DND-41 (cell line): ENCODE measurements at regions not wholly inside any gene's neighbourhood (a gene's known extent, or its start where the extent isn't known, plus 50 kb on each side); places are given as distances from the start of the nearest gene placed in this dataset.

Source experiments
- ATAC-seq: fragments of 200-7000 bp; cut with Tn5 transposase; 3 replicates; pipeline ENCODE4 v1.9.1; 2021; ENCODE audit warnings: low read depth; ENCODE audit not compliant: insufficient read depth
- DNase-seq: peaks from one replicate; pipeline ENCODE4 v3.0.0-alpha.2; 2020
- H2AFZ ChIP-seq: 2 replicates; pipeline ENCODE4 v1.6.0; 2012; ENCODE audit warnings: low read depth, low read length
- H3K27ac ChIP-seq: 2 replicates; pipeline ENCODE4 v1.5.1; 2012; ENCODE audit warnings: low read length, inconsistent platforms
- H3K27me3 ChIP-seq: fragments of 200-600 bp; sonication (generic); 2 replicates; pipeline ENCODE4 v1.6.0; 2012; ENCODE audit warnings: low read length, mild to moderate bottlenecking, inconsistent platforms; ENCODE audit not compliant: insufficient read depth, poor library complexity
- H3K36me3 ChIP-seq: 2 replicates; pipeline ENCODE4 v1.5.1; 2012; ENCODE audit warnings: low read length, inconsistent platforms; ENCODE audit not compliant: insufficient read depth
- H3K4me1 ChIP-seq: 2 replicates; pipeline ENCODE4 v1.5.1; 2012; ENCODE audit warnings: mild to moderate bottlenecking, low read length; ENCODE audit not compliant: insufficient read depth
- H3K4me2 ChIP-seq: 2 replicates; pipeline ENCODE4 v1.6.0; 2012; ENCODE audit warnings: mild to moderate bottlenecking, moderate library complexity, low read length, inconsistent platforms; ENCODE audit not compliant: insufficient read depth
- H3K4me3 ChIP-seq, 2 experiments: fragments of 200-600 bp in 1 of 2; shearing (Covaris generic) in 1 of 2; 2 replicates each; pipeline ENCODE4 v1.5.1; 2012 to 2016; ENCODE audit warnings: inconsistent platforms in 2 of 2, low read length in 2 of 2, mild to moderate bottlenecking in 2 of 2, low read depth in 1 of 2, moderate library complexity in 1 of 2
- H3K79me2 ChIP-seq: 2 replicates; pipeline ENCODE4 v1.6.0; 2012; ENCODE audit warnings: low read length, inconsistent platforms; ENCODE audit not compliant: insufficient read depth
- H3K9ac ChIP-seq: 2 replicates; pipeline ENCODE4 v1.6.0; 2012; ENCODE audit warnings: low read depth, mild to moderate bottlenecking, inconsistent platforms, low read length, moderate library complexity
- H3K9me3 ChIP-seq: 2 replicates; pipeline ENCODE4 v1.5.1; 2012; ENCODE audit warnings: low read length, moderate library complexity, mild to moderate bottlenecking, inconsistent platforms; ENCODE audit not compliant: insufficient read depth, severe bottlenecking
- H4K20me1 ChIP-seq: 2 replicates; pipeline ENCODE4 v1.6.0; 2012; ENCODE audit warnings: low read length; ENCODE audit not compliant: insufficient read depth
- EZH2 ChIP-seq: IDR thresholded peaks from 3 replicates; pipeline ENCODE4 v1.6.1; 2012; ENCODE audit warnings: borderline replicate concordance, low read depth, mild to moderate bottlenecking, moderate library complexity, low read length, inconsistent platforms; ENCODE audit not compliant: severe bottlenecking
- TF ChIP-seq, protein P1 (sequence below): IDR thresholded peaks from 2 replicates; pipeline ENCODE4 v1.5.1; 2012; ENCODE audit warnings: borderline replicate concordance, low read length, moderate library complexity, mild to moderate bottlenecking; ENCODE audit not compliant: poor library complexity, severe bottlenecking; ENCODE audit errors: extremely low read depth

GRCh38 chr5:144036476-144036875 lies 134.0 kb downstream of the YIPF5 start:
- H3K36me3 ChIP-seq, result no peaks in the 10 kb centered on the region
- H2AFZ ChIP-seq, result no peak overlapping the region
- no peak overlapping the region for H3K4me2 ChIP-seq
- DNase-seq, result no peak
- no peaks in the 10 kb centered on the region for H3K9me3 ChIP-seq
- no peaks in the 10 kb centered on the region for H4K20me1 ChIP-seq
- H3K27ac ChIP-seq, result no peak overlapping the region
- peaks cover 17% of the 10 kb centered on the region for H3K27me3 ChIP-seq
- no peaks in the 10 kb centered on the region for H3K79me2 ChIP-seq
- H3K4me1 ChIP-seq, result no peaks in the 10 kb centered on the region
- TF ChIP-seq EZH2, result no peak
- TF ChIP-seq, protein P1, sequence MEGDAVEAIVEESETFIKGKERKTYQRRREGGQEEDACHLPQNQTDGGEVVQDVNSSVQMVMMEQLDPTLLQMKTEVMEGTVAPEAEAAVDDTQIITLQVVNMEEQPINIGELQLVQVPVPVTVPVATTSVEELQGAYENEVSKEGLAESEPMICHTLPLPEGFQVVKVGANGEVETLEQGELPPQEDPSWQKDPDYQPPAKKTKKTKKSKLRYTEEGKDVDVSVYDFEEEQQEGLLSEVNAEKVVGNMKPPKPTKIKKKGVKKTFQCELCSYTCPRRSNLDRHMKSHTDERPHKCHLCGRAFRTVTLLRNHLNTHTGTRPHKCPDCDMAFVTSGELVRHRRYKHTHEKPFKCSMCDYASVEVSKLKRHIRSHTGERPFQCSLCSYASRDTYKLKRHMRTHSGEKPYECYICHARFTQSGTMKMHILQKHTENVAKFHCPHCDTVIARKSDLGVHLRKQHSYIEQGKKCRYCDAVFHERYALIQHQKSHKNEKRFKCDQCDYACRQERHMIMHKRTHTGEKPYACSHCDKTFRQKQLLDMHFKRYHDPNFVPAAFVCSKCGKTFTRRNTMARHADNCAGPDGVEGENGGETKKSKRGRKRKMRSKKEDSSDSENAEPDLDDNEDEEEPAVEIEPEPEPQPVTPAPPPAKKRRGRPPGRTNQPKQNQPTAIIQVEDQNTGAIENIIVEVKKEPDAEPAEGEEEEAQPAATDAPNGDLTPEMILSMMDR, result no peak
- no peak for ATAC-seq
- H3K4me3 ChIP-seq, result no peak overlapping the region
- H3K9ac ChIP-seq, result no peak overlapping the region

DNA sequence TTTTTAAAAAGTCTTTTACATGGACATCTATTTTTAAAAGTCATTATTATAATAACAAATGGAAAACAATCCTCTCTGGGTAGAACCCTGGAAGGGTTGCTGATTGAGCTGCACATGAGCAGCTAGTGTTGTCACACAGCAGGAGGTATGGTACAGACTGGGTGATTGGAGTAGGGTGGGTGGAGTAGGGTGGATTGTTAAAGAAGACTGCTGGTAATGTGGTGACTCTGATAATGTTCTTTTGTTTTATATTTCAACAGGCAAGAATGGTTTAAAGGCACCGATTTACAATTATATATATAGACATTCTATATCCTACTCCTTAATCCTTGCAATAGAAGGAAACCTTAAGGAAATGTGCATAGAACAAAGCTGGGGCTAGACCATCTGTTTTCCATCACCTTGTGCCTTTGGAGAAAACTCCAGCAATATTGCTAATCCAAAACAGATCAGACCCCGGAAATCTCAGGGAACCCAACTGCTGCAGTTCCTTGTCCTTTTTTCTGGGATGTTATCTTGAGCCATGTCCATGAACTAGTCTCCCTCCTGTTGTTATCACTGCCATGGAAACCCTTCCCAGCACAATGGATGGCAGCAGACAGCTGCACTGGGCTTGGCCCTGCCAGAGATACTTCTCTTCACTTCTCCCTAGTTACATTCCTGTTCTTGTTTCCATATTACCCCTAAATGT lies 129.7 kb downstream of the YIPF5 start:
- no peak for TF ChIP-seq EZH2
- TF ChIP-seq, protein P1, result no peak
- H3K9me3 ChIP-seq, result no peaks in the 10 kb centered on the region
- H2AFZ ChIP-seq, result no peak overlapping the region
- H3K4me1 ChIP-seq, result no peaks in the 10 kb centered on the region
- no peak overlapping the region for H3K9ac ChIP-seq
- DNase-seq (no peak), ATAC-seq (no peak)
- no peaks in the 10 kb centered on the region for H4K20me1 ChIP-seq
- no peak overlapping the region for H3K27ac ChIP-seq
- no peaks in the 10 kb centered on the region for H3K36me3 ChIP-seq
- H3K4me3 ChIP-seq, result no peak overlapping the region
- H3K27me3 ChIP-seq, result peaks cover 5% of the 10 kb centered on the region
- no peak overlapping the region for H3K4me2 ChIP-seq
- no peaks in the 10 kb centered on the region for H3K79me2 ChIP-seq

DNA sequence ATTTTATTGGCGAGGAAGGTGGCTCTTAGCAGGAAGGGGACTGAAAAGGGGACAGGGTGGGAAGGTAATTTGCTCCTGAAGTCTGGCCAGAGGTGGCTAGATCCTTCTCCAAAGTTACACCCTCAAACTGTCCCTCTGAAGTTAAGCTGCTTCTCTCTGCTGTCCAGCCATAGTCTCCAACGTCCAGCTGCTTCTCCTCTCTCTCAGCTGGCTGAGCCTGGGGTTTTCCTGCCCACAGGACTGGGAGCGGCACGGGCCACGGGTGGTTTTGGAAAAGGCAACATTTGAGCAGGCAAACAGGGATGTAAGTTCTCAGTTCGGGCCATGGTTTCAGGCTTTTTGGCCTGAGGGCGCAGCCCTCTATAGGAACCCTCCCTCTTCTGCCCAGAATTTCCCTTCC lies 128.3 kb downstream of the YIPF5 start:
- no peak for DNase-seq
- Histone ChIP-seq H3K4me1 (no peaks in the 10 kb centered on the region), H3K4me2 (no peak overlapping the region), H3K9me3 (no peaks in the 10 kb centered on the region), H2AFZ (no peak overlapping the region), H3K27me3 (peaks cover 4% of the 10 kb centered on the region), H3K27ac (no peak overlapping the region), H3K36me3 (no peaks in the 10 kb centered on the region), H3K4me3 (no peak overlapping the region), H3K79me2 (no peaks in the 10 kb centered on the region), H3K9ac (no peak overlapping the region), H4K20me1 (no peaks in the 10 kb centered on the region)
- TF ChIP-seq EZH2, result no peak
- TF ChIP-seq, protein P1, result no peak
- no peak for ATAC-seq
